ENCODE measurements at regions not wholly inside any gene's neighbourhood (a gene's known extent, or its start where the extent isn't known, plus 50 kb on each side); places are given as distances from the start of the nearest gene placed in this dataset.
"Not testable (repeated sequence)": the region's sequence is repeated elsewhere in the genome, so short reads cannot be mapped to it uniquely, and the experiment has no call there.

DNA sequence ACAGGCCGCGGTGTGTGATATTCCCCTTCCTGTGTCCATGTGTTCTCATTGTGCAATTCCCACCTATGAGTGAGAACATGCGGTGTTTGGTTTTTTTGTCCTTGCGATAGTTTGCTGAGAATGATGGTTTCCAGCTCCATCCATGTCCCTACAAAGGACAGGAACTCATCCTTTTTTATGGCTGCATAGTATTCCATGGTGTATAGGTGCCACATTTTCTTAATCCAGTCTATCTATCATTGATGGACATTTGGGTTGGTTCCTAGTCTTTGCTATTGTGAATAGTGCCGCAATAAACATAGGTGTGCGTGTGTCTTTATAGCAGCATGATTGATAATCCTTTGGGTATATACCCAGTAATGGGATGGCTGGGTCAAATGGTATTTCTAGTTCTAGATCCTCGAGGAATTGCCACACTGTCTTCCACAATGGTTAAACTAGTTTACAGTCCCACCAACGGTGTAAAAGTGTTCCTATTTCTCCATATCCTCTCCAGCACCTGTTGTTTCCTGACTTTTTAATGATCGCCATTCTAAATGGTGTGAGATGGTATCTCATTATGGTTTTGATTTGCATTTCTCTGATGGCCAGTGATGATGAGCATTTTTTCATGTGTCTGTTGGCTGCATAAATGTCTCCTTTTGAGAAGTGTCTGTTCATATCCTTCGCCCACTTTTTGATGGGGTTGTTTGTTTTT, 125.1 kb downstream of the USP22 start:
- not testable (repeated sequence) for DNase-seq

GRCh38 chr17:20920095-20920814, 122.6 kb downstream of the USP22 start:
- no peak for DNase-seq

DNA sequence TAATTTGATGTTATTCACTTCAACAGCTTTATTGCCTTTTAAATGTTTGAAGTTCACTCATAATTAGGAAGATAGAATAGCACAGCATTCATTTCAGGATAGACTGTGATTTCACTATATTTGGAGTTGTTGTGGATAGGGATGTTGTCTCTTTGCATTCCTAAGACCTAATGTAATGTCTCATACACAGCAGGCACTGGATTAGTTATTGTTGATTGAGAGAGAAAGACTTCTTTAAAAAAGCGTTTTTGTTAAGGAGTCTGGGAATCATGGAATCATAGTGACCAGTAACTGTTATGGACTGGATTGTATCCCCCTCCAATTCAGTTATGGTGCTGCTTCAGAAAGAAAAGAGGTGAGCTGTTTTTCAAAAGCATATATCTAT, 122.0 kb downstream of the USP22 start:
- DNase-seq: no peak

DNA sequence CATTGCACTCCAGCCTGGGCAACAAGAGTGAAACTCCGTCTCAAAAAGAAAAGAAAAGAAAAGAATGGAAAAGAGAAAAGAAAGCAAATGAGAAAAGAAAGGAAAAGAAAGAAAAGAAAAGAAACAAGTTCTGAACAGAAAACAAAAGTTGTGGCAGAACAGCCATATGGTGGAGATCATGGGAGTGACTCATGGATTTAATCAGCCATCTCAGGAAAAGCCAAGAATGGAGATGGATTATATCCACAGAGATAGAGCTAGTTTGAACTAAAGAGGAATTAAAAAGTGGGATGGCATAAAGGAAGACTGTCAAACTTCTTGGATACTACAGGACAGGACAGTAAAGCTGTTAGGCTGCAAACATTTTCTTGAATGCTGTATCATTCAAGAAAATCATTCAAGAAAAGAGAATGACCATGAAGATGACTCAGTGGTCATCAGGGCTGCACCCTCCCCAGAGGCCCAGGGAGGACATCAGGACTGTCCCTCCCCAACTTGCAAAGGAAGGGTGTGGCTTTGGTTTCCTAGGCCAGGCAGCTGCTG, 120.6 kb downstream of the USP22 start:
- no peak for DNase-seq

GRCh38 chr17:20924306-20924705, 118.5 kb downstream of the USP22 start:
- no peak for DNase-seq

DNA sequence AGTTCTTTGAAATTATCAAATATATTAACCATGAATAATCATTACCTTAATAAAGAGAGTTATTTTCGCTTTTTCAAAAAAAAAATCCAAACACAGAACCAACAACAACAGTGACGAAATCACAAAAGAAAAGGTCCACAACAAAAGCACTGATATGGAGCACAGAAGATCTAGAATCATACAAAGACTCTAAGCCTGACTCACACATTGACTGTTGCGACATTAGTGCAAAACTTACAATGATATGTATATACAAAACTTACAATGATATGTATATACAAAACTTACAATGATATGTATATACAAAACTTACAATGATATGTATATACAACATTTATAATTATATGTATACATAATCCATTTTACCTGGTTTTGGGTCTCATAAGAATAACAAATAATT, 117.7 kb downstream of the USP22 start:
- DNase-seq: no peak

DNA sequence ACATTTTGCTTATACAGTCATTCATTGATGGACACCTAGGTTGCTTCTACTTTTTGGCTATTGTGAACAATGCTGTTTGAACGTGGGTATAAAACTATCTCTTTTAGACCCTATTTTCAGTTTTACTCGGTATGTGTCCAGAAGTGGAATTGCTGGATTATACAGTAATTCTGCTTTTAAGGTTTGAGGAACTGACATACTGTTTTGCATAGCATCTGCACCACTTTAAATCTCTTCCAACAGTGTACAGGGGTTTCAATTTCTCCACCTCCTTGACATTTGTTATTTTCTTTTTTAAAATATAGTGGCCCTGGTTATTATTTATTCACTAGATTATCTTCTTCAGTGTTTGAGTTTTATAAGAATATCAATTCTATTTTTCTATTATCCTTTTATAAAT, 116.9 kb downstream of the USP22 start:
- no peak for DNase-seq

DNA sequence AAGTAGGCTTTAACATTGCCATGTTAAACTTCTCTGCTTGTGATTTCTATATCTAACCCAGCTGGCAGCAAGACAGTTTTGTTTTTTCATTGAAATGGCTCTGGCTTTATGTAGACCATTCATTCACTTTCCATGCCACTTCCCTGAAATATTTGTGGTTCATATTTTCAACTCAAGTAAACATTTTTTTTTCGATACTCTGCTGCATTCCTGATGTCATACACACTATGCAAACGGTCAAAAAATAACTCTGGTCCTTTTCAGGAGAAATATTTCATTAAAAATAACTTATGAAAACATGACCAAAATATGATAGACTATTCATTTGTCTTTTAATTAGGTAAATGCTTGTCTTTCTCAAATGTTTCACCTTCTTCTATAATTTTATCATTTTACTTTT, 116.3 kb downstream of the USP22 start:
- no peak for DNase-seq

GRCh38 chr17:20927308-20927977, 115.4 kb downstream of the USP22 start:
- no peak for DNase-seq

GRCh38 chr17:20929334-20929733, 113.5 kb downstream of the USP22 start:
- DNase-seq: no peak

GRCh38 chr17:20930081-20930760, 112.6 kb downstream of the USP22 start:
- no peak for DNase-seq

- not testable (repeated sequence) for DNase-seq
Observed at GRCh38 chr17:20933040-20933439, 109.8 kb downstream of the USP22 start.

- no peak for DNase-seq
Observed at GRCh38 chr17:20934288-20934687, 108.5 kb downstream of the USP22 start.

DNA sequence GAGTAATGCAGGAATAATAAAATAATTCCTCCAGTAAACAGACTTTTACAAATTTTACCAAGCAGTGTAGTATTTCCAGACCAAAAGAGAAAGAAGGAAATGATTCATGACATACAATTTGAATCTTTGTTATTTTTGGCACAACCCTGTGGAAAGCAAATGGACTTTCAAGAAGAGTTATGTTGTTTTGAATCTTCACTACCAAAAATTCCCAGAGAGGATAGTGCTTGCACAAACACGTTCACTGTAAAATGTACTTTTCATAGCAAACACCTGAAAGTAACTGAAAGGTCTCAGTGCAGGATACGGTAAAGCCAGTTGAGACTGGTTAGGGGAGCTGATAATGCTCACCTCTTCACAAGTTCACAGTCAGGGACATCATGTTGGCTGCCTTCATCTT, 107.1 kb downstream of the USP22 start:
- no peak for DNase-seq

GRCh38 chr17:20938244-20938643, 104.6 kb downstream of the USP22 start:
- no peak for DNase-seq

GRCh38 chr17:20938988-20939615, 103.7 kb downstream of the USP22 start:
- DNase-seq: no peak

DNA sequence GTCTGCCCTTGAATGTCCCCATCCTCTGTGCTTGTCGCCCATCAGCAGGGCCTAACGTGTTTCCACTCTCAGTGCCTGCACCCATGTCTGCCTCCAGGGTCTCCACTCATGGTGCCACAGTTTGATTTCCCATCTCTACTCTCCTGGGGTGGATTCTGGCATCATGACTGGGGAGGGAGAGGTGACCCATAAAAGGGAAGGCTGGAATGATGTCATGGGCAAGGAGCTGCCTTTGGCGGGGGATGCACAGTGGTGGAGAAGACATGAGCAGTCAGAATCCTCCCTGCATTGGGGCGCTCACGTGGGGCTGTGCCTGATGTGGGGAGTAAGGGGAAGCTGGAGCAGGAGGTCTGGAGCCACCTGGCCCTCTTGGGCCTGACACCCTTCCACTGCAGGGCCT, 100.9 kb downstream of the USP22 start:
- no peak for DNase-seq

DNA sequence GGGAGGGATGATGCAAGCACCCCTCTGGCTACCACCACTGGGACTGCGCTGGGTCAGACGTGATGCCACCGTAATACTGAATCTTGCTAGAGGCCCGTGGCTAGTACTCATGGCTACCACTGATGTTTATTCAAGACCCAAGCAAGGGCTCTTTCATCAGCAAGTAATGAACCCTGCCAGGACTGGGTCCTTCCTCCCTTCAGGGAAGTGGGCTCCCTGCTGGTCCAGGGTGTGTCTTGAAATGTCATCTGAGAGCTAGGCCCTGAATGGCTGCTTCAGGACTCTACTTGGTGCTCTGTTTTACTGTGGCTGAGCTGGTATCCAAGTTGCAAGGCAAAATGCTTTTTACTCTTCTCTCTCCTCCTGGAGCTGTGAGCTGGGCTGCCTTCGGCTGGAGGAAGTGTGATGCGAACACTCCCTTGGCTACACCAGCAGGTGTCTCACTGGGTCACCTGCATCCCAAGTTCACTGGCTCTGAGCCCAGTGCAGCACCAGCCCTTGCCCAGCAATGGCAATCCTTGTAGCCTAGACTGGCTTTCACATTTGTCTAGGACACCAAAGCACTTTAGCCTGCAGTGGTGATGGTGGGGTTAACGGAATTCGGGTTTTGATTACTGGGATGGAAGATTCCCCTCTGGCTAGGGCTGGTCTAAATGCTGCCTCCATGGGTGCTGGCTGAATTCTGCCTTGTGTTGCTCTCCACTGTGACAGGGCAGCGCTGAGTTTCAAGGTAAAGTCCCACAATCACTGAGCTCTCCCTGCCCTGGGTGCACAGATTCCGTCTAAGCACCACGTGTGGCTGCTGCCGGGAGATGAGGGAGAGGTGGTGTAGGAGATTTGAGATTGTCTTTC, 98.6 kb downstream of the USP22 start:
- DNase-seq: peak in 1 of 5 donors; percentile 35

- not testable (repeated sequence) for DNase-seq
Observed at GRCh38 chr17:20947708-20948107, 95.1 kb downstream of the USP22 start.

DNA sequence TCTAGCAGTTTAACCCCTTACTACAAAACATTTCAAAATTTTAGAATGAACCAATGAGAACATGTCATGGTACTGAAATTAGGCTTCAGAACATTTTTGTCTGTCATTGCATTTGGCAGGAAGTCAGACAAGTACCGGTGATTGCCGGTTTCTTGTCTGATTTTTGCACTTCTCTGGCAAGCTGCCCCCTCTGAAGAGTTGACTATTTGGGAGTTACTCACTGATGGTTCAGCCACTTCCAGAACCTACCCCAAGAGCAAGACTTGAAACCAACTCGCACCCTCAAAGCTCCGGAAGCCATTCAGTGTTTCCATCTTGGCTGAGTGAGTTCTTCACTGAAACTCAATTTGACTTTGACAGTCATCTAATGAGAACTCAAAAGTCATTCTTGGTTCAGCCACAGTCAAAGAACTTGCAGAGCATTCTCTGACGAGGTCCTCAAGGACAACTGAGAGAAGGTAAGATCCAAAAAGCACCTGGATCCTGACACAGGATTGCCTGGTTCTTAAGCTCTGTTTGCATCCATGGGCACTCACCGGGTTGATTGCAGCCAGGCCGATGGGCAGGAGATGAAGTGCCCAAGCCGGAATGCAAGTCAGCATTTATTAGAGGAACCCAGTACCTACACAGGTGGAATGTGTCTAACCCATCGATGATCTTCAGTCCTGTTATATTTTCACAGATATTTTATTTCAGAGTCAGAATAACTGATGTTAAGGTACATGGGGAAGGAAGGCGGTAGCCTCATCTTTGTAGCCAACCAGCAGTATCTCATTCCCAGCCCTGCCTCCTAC, 93.6 kb downstream of the USP22 start:
- peak in 1 of 5 donors; percentile 8 for DNase-seq
